Stimulated activated CD4-positive, alpha-beta T cell treated with anti-CD3 and anti-CD28 coated beads, Interleukin-15, amount 100 ng/mL, for 48 hours (primary cell): ENCODE measurements at regions not wholly inside any gene's neighbourhood (a gene's known extent, or its start where the extent isn't known, plus 50 kb on each side); places are given as distances from the start of the nearest gene placed in this dataset.
"Not testable (repeated sequence)": the region's sequence is repeated elsewhere in the genome, so short reads cannot be mapped to it uniquely, and the experiment has no call there.

Experiments used
- DNase-seq, 2 donors: peaks; one replicate each; pipeline ENCODE4 v3.0.0-alpha.2; 2020; ENCODE audit warnings: low read depth in 2 of 2

GRCh38 chr3:6680119-6680806 is 180.7 kb upstream of the GRM7 start:
- DNase-seq, result no peak

GRCh38 chr3:6697285-6697684 is 163.6 kb upstream of the GRM7 start:
- no peak for DNase-seq

- DNase-seq, result no peak
Measured at GRCh38 chr3:6697722-6698121, 163.2 kb upstream of the GRM7 start.

- not testable (repeated sequence) for DNase-seq
Measured at GRCh38 chr3:6704817-6705216, 156.1 kb upstream of the GRM7 start.

GRCh38 chr3:6706777-6707176 is 154.1 kb upstream of the GRM7 start:
- DNase-seq, result no peak

GRCh38 chr3:6709178-6709577 is 151.7 kb upstream of the GRM7 start:
- no peak for DNase-seq

GRCh38 chr3:6714962-6715361 is 146.0 kb upstream of the GRM7 start:
- no peak for DNase-seq

- DNase-seq, result no peak
Measured at GRCh38 chr3:6716420-6716819, 144.5 kb upstream of the GRM7 start.

GRCh38 chr3:6717026-6717943 is 143.6 kb upstream of the GRM7 start:
- DNase-seq, result no peak

- DNase-seq, result no peak
Measured at GRCh38 chr3:6719999-6720398, 140.9 kb upstream of the GRM7 start.

- DNase-seq, result no peak
Measured at GRCh38 chr3:6721491-6721890, 139.4 kb upstream of the GRM7 start.

GRCh38 chr3:6723205-6723604 is 137.7 kb upstream of the GRM7 start:
- no peak for DNase-seq

GRCh38 chr3:6726811-6727210 is 134.1 kb upstream of the GRM7 start:
- DNase-seq, result no peak

GRCh38 chr3:6732807-6733206 is 128.1 kb upstream of the GRM7 start:
- no peak for DNase-seq

- no peak for DNase-seq
Measured at GRCh38 chr3:6733699-6734394, 127.1 kb upstream of the GRM7 start.

GRCh38 chr3:6734395-6734746 is 126.5 kb upstream of the GRM7 start:
- no peak for DNase-seq

- DNase-seq, result no peak
Measured at GRCh38 chr3:6736836-6737629, 123.9 kb upstream of the GRM7 start.

- DNase-seq, result no peak
Measured at GRCh38 chr3:6737630-6738029, 123.3 kb upstream of the GRM7 start.

GRCh38 chr3:6739288-6739687 is 121.6 kb upstream of the GRM7 start:
- DNase-seq, result no peak

- DNase-seq, result no peak
Measured at GRCh38 chr3:6743067-6743720, 117.7 kb upstream of the GRM7 start.

- no peak for DNase-seq
Measured at GRCh38 chr3:6746443-6746842, 114.5 kb upstream of the GRM7 start.
